PC-3 (cell line): ENCODE measurements at regions not wholly inside any gene's neighbourhood (a gene's known extent, or its start where the extent isn't known, plus 50 kb on each side); places are given as distances from the start of the nearest gene placed in this dataset.
A peak's percentile ranks its signal among the peaks of the same experiment; 100 is the strongest.

Experiments used
- ATAC-seq: fragments of 200-7000 bp; cut with Tn5 transposase; 2 replicates; pipeline ENCODE4 v1.9.1; 2020; ENCODE audit warnings: mild to moderate bottlenecking, moderate library complexity
- BruUV-seq: library from RNA; stranded (reverse); fragments of 400-500 nt; replicated peaks from 2 replicates; lab custom pipeline; 2021; lab: Mats Ljungman, UMichigan
- CTCF ChIA-PET: fragments of 300-600 bp; sonication (Branson Sonifier 250); formaldehyde crosslinking; loops from one replicate; lab custom pipeline; 2022; ENCODE audit warnings: antibody characterized with exemption; lab: Charles Lee
- POLR2A ChIA-PET: fragments of 300-600 bp; sonication (Branson Sonifier 250); formaldehyde crosslinking; loops from one replicate; lab custom pipeline; 2022; ENCODE audit warnings: antibody characterized with exemption; ENCODE audit not compliant: unreplicated experiment; lab: Charles Lee
- DNase-seq: peaks from one replicate; pipeline ENCODE4 v3.0.0-alpha.2; 2015
- H2AFZ ChIP-seq: fragments of 300-600 bp; sonication (generic); 2 replicates; pipeline ENCODE4 v1.6.0; 2016; ENCODE audit warnings: antibody characterized with exemption, low read length
- H3F3A ChIP-seq: fragments of 300-600 bp; sonication (generic); one replicate; pipeline ENCODE4 v1.6.0; 2017; ENCODE audit warnings: antibody characterized with exemption, low read length, control low read depth, mild to moderate bottlenecking; ENCODE audit not compliant: unreplicated experiment
- H3K27ac ChIP-seq: fragments of 300-600 bp; sonication (generic); 2 replicates; pipeline ENCODE4 v1.5.1; 2016; ENCODE audit warnings: mild to moderate bottlenecking, low read length
- H3K27me3 ChIP-seq: fragments of 300-600 bp; sonication (generic); 2 replicates; pipeline ENCODE4 v1.6.1; 2016; ENCODE audit warnings: low read length, mixed read lengths
- H3K36me3 ChIP-seq: fragments of 300-600 bp; sonication (generic); 2 replicates; pipeline ENCODE4 v1.6.1; 2016; ENCODE audit warnings: low read depth, mixed run types, low read length, mixed read lengths
- H3K4me1 ChIP-seq: fragments of 300-600 bp; sonication (generic); 2 replicates; pipeline ENCODE4 v1.5.1; 2016; ENCODE audit warnings: low read length; ENCODE audit not compliant: insufficient read depth
- H3K4me2 ChIP-seq: fragments of 300-600 bp; sonication (generic); 2 replicates; pipeline ENCODE4 v1.6.0; 2016; ENCODE audit warnings: low read length
- H3K4me3 ChIP-seq: fragments of 300-600 bp; sonication (generic); 2 replicates; pipeline ENCODE4 v1.5.1; 2016; ENCODE audit warnings: mild to moderate bottlenecking, low read length, mixed read lengths
- H3K79me2 ChIP-seq: fragments of 300-600 bp; sonication (generic); 2 replicates; pipeline ENCODE4 v1.6.1; 2017; ENCODE audit warnings: low read length, mixed read lengths
- H3K9ac ChIP-seq: fragments of 300-600 bp; sonication (generic); 2 replicates; pipeline ENCODE4 v1.6.0; 2016; ENCODE audit warnings: mild to moderate bottlenecking, low read length
- H3K9me2 ChIP-seq: fragments of 300-600 bp; sonication (generic); replicated peaks from 2 replicates; pipeline ENCODE4 v1.6.1; 2016; ENCODE audit warnings: mixed run types, low read length, mixed read lengths
- H3K9me3 ChIP-seq: fragments of 300-600 bp; sonication (generic); 2 replicates; pipeline ENCODE4 v1.6.1; 2016; ENCODE audit warnings: low read length, mixed read lengths
- H4K20me1 ChIP-seq: fragments of 300-600 bp; sonication (generic); 2 replicates; pipeline ENCODE4 v1.6.1; 2016; ENCODE audit warnings: low read length, mixed read lengths
- CTCF ChIP-seq: fragments of 300-600 bp; sonication (generic); conservative IDR thresholded peaks from 2 replicates; pipeline ENCODE4 v1.5.1; 2017; ENCODE audit warnings: antibody characterized with exemption, low read depth, mild to moderate bottlenecking, low read length
- EZH2 ChIP-seq: fragments of 300-600 bp; sonication (generic); IDR thresholded peaks from one replicate; pipeline ENCODE4 v1.6.1; 2017; ENCODE audit warnings: antibody characterized with exemption, mild to moderate bottlenecking, low read length; ENCODE audit not compliant: unreplicated experiment
- EZH2phosphoT487 ChIP-seq: fragments of 300-600 bp; sonication (generic); IDR thresholded peaks from 2 replicates; pipeline ENCODE4 v1.6.1; 2018; ENCODE audit warnings: mild to moderate bottlenecking, antibody characterized with exemption, low read length, borderline replicate concordance
- intact Hi-C: fragments of 100-400 bp; cut with micrococcal nuclease; formaldehyde crosslinking; loops from 2 replicates; pipeline ENCODE4 v1.9.0; 2023

- Histone ChIP-seq H3K4me3 (no peak overlapping the region), H3K79me2 (no peaks in the 10 kb centered on the region), H3K9me2 (no peaks in the 10 kb centered on the region), H3K27ac (peak overlapping the region; percentile 38), H3K9me3 (peaks cover 8% of the 10 kb centered on the region; the same call in 1 of the 2 replicates), H3F3A (peaks cover 7% of the 10 kb centered on the region), H3K9ac (peak overlapping the region; percentile 25; the same call in 1 of the 2 replicates), H3K27me3 (no peaks in the 10 kb centered on the region), H3K4me2 (peak overlapping the region; percentile 33), H3K4me1 (peaks cover 35% of the 10 kb centered on the region), H3K36me3 (0 out of 2 replicates have a peak, but pooled peaks cover 3% of the 10 kb centered on the region), H4K20me1 (no peaks in the 10 kb centered on the region), H2AFZ (no peak overlapping the region)
- ATAC-seq (peak; percentile 55), DNase-seq (peak; percentile 63)
- TF ChIP-seq EZH2, result no peak
- no peak for TF ChIP-seq EZH2phosphoT487
- TF ChIP-seq CTCF, result no peak
- BruUV-seq, result no TSS peak
- POLR2A ChIA-PET, result interaction anchor here (0.5 to 0.6 kb wide), 2 partner anchors 13 to 210 kb away, joined by 4 read pairs; no protein-coding TSS in a partner anchor
- intact Hi-C loops, result loop anchor here (1.0 to 2.0 kb wide), 2 partner anchors 37 to 61 kb away; no protein-coding TSS in a partner anchor
- CTCF ChIA-PET, result interaction anchor here (0.5 to 0.7 kb wide), 4 partner anchors 59 to 157 kb away, joined by 3 to 6 read pairs (median 4); no protein-coding TSS in a partner anchor
Measured at GRCh38 chr2:189285962-189286645, 106.5 kb upstream of the COL5A2 start.

DNA sequence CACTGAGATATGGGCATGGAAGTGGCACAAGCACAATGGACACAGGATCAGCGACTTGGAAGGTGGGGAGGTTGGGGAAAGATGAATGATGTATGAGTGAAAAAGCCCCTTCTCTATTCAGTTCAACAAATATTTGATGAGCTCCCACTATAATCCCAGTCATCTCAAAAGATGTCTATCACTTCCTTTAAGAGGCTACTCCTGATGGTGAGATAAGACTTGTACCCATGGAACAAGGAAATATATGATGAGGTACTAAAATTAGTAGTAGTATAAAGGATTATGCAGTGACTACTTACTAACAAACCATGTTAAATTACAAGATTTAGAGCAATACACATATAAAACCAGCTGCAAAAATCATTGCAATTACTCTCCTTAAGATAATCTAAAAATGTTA lies 107.8 kb upstream of the COL5A2 start:
- DNase-seq (no peak), ATAC-seq (peak; percentile 14)
- H2AFZ ChIP-seq, result no peak overlapping the region
- 0 out of 2 replicates have a peak, but pooled peaks cover 3% of the 10 kb centered on the region for H3K36me3 ChIP-seq
- H3K4me1 ChIP-seq, result peaks cover 35% of the 10 kb centered on the region
- H3K4me3 ChIP-seq, result no peak overlapping the region
- H3F3A ChIP-seq, result peaks cover 7% of the 10 kb centered on the region
- TSS peak; percentile 58 for BruUV-seq
- TF ChIP-seq EZH2 (no peak), CTCF (no peak), EZH2phosphoT487 (no peak)
- ChIA-PET CTCF (interaction anchor here (0.5 to 1.2 kb wide), 4 partner anchors 59 to 144 kb away, joined by 3 to 4 read pairs (median 3); no protein-coding TSS in a partner anchor), POLR2A (interaction anchor here (0.6 kb wide), 2 partner anchors 64 to 173 kb away, joined by 5 to 16 read pairs; no protein-coding TSS in a partner anchor)
- H3K27me3 ChIP-seq, result no peaks in the 10 kb centered on the region
- 0 out of 2 replicates have a peak overlapping the region, but pooled peaks have one; percentile 25 for H3K9ac ChIP-seq
- intact Hi-C loops, result loop anchor here (2.0 kb wide), 1 partner anchor 39 kb away; no protein-coding TSS in a partner anchor
- no peaks in the 10 kb centered on the region for H3K79me2 ChIP-seq
- H3K9me3 ChIP-seq, result peaks cover 8% of the 10 kb centered on the region; the same call in 1 of the 2 replicates
- no peak overlapping the region for H3K4me2 ChIP-seq
- no peaks in the 10 kb centered on the region for H3K9me2 ChIP-seq
- peak overlapping the region; percentile 38 for H3K27ac ChIP-seq
- no peaks in the 10 kb centered on the region for H4K20me1 ChIP-seq
